GM12873 (cell line): ENCODE measurements at regions not wholly inside any gene's neighbourhood (a gene's known extent, or its start where the extent isn't known, plus 50 kb on each side); places are given as distances from the start of the nearest gene placed in this dataset.

Source experiments
- TF ChIP-seq, protein P1 (sequence below): IDR thresholded peaks from 2 replicates; pipeline ENCODE4 v1.5.1; 2012; ENCODE audit warnings: low read depth, mild to moderate bottlenecking, moderate library complexity, low read length, control low read depth; ENCODE audit not compliant: insufficient read depth; ENCODE audit errors: missing control alignments

DNA sequence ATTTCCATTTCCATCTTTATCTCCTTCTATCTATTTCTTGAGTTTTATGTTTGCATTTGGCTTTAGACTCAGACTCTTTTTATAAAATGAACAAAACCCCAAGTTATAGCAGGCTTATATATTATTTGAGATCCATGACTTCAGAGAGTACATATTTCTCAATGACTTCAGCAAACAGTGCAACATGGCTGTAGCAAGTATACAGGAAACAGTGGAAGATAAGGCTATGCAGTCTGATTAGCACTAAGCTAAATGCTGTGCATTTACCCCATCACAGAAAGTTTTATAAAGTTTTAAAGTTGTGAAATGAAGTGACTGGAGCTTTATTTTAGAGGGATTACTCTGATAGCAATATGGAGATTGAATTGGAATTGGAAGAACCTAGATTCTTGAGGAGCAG lies 463.5 kb upstream of the TGFBR2 start:
- TF ChIP-seq, protein P1, sequence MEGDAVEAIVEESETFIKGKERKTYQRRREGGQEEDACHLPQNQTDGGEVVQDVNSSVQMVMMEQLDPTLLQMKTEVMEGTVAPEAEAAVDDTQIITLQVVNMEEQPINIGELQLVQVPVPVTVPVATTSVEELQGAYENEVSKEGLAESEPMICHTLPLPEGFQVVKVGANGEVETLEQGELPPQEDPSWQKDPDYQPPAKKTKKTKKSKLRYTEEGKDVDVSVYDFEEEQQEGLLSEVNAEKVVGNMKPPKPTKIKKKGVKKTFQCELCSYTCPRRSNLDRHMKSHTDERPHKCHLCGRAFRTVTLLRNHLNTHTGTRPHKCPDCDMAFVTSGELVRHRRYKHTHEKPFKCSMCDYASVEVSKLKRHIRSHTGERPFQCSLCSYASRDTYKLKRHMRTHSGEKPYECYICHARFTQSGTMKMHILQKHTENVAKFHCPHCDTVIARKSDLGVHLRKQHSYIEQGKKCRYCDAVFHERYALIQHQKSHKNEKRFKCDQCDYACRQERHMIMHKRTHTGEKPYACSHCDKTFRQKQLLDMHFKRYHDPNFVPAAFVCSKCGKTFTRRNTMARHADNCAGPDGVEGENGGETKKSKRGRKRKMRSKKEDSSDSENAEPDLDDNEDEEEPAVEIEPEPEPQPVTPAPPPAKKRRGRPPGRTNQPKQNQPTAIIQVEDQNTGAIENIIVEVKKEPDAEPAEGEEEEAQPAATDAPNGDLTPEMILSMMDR: no peak

DNA sequence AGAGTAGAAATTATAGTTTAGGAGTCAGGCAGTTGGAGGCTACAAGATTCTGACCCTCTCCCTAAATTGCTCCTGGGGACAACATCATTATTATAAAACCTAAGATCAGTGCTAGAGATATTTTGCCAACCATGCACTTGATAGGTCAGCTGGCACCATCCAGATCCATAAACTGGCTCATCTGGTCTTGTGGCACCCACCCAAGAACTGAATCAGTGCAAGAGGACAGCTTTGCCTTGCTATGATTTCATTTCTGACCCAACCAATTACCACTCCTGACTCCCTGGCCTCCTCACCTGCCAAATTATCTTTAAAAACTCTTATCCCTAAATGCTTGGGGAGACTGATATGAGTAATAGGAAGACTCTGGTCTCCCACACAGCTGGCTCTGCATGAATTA lies 461.1 kb upstream of the TGFBR2 start:
- TF ChIP-seq, protein P1: no peak

DNA sequence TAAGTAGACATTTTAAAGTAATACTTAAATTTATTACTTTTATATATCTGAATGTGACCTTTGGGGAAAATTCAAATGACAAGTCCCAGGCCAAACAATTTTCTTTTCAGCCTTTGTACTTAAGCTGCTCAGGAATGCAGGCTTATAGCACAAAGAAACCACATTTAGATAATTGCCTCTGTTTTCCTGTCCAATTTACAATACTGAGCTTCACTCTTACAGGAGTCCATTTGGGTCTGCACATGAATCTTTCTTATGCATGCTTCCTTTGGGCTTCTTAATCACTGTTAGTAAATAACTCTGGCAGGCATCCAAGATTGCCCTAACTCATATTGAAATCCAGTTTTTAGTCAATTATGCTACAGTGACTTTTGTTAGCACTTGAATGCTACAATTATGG lies 459.4 kb upstream of the TGFBR2 start:
- TF ChIP-seq, protein P1: no peak

DNA sequence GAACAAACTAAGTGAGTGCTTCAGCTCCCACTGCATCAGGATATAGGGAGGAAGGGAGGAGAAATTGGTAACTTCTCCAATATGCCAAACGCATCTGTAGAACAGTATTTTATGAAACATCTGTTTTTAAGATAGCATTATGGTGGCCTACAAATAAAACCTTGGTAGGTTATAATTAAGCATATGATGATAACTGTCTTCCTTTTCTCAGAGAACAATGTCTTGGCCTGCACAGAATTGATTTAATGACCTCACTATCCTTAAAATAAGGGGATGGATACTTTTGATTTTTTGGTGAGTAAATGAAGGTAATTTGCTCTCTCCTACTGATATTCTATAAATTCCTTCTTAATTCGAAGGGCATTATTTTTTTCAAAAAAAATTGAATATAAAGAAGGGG lies 451.5 kb upstream of the TGFBR2 start:
- TF ChIP-seq, protein P1: no peak

DNA sequence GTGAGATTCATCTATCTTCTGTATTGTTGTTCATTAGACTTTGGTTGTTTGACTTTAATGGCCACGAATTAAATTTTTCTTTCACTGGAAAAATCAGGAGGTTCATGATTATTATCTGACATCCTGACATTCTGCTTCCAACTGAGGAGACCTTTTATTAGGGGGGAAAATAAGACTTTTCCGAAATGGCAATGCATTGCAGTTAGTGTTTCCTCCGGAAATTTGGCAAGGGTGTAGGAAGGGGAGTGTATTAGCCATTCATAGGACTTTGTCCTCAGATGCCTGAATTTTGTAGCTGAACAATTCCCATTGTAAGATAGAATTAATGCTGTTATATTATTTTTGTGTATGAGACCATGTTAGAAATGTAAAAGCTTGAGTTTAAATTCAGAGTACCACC lies 450.6 kb upstream of the TGFBR2 start:
- TF ChIP-seq, protein P1: no peak

DNA sequence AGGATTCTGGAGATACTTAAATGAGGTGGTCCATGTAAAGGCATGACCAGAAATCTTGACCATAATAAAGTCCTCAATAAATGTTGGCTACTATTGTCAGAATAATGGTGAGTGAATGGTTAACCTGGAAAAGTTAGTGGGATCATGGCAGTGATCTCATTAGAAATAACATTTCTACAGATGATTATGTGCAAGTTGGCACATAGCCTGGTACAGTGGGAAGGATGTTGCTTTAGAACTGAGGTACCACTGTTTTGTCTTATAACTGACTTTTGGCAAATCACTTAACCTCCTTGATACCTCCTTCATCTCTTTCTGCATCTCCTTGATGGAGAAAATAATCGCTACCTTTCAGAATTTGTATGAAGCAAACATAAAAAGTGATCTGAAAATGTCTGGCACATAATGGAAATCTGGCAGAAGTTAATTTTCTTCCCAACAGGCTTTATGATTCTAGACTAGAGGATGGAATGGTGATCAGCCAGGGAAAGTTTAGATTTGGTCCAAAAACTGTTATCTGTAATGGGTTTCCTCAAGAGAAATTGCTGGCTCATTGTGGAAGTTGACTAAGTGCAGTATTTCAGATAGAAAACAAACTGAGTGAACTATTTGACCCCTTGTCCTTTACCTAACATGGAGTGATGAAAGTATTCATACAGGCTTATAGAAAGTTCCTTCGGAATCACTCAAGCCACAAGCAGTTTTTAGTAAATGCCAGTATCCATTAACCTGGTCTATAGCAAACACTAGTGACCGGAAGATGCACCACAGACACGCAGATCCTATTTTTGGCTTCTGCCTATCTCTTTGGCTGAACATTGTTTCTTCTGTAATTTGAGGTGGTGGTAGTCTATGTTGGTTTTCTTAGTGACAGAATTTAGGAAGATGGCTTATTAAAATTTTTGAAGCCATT lies 449.6 kb upstream of the TGFBR2 start:
- TF ChIP-seq, protein P1: no peak

DNA sequence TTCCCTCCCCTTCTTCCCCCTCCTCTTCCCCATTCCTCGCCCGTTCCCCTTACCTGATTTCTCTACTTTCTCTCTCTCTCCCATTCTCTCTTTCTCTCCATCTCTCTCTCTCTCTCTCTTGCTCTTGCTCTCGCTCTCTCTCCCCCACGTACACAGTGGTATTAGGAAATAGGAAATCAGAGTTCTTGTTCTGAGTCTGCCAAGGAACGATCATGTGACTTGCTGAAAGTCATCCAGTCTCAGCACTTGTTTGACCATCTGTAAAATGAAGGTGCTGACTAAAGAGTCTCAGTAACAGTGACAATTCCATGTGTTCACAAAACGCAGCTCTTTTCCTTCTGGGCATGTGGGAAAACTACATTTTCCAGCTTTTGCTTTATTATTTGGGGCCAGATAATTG lies 445.0 kb upstream of the TGFBR2 start:
- TF ChIP-seq, protein P1: no peak
